Mesendoderm (in vitro differentiated cells): ENCODE measurements at regions not wholly inside any gene's neighbourhood (a gene's known extent, or its start where the extent isn't known, plus 50 kb on each side); places are given as distances from the start of the nearest gene placed in this dataset.
"Not testable (repeated sequence)": the region's sequence is repeated elsewhere in the genome, so short reads cannot be mapped to it uniquely, and the experiment has no call there.

ENCODE experiments used
- DNase-seq: peaks from one replicate; pipeline ENCODE4 v3.0.0; 2013
- H2AK5ac ChIP-seq: 2 replicates; pipeline ENCODE4 v1.6.1; 2013; ENCODE audit warnings: low read length, inconsistent platforms
- H2BK120ac ChIP-seq: 2 replicates; pipeline ENCODE4 v1.6.1; 2013; ENCODE audit warnings: low read depth, mild to moderate bottlenecking, low read length, moderate library complexity, mixed read lengths
- H2BK15ac ChIP-seq: replicated peaks from 2 replicates; pipeline ENCODE4 v1.6.1; 2013; ENCODE audit warnings: low read depth, mild to moderate bottlenecking, moderate library complexity
- H2BK5ac ChIP-seq: 2 replicates; pipeline ENCODE4 v1.6.1; 2013; ENCODE audit warnings: low read length, inconsistent platforms
- H3K18ac ChIP-seq: 2 replicates; pipeline ENCODE4 v1.6.1; 2013; ENCODE audit warnings: mild to moderate bottlenecking, low read length, mixed read lengths
- H3K23ac ChIP-seq: one replicate; pipeline ENCODE4 v1.6.1; 2013; ENCODE audit warnings: low read length
- H3K27ac ChIP-seq: 2 replicates; pipeline ENCODE4 v1.5.1; 2013; ENCODE audit warnings: low read depth, mild to moderate bottlenecking, inconsistent platforms, low read length, moderate library complexity
- H3K27me3 ChIP-seq: 2 replicates; pipeline ENCODE4 v1.6.1; 2013; ENCODE audit warnings: low read length, control low read depth, mild to moderate bottlenecking, inconsistent platforms; ENCODE audit not compliant: insufficient read depth, poor library complexity
- H3K36me3 ChIP-seq: 2 replicates; pipeline ENCODE4 v1.6.1; 2013; ENCODE audit warnings: low read length, inconsistent platforms; ENCODE audit not compliant: control insufficient read depth, insufficient read depth
- H3K4ac ChIP-seq: one replicate; pipeline ENCODE4 v1.6.1; 2013; ENCODE audit warnings: low read depth, mild to moderate bottlenecking, low read length, moderate library complexity
- H3K4me1 ChIP-seq: 2 replicates; pipeline ENCODE4 v1.6.1; 2013; ENCODE audit warnings: low read depth, low read length, inconsistent platforms; ENCODE audit not compliant: control insufficient read depth
- H3K4me2 ChIP-seq: 2 replicates; pipeline ENCODE4 v1.6.1; 2013; ENCODE audit warnings: low read length
- H3K4me3 ChIP-seq: 2 replicates; pipeline ENCODE4 v1.5.1; 2013; ENCODE audit warnings: mild to moderate bottlenecking, low read length
- H3K56ac ChIP-seq: one replicate; pipeline ENCODE4 v1.6.1; 2013; ENCODE audit warnings: low read length
- H3K79me1 ChIP-seq: 2 replicates; pipeline ENCODE4 v1.6.1; 2013; ENCODE audit warnings: low read length, inconsistent platforms
- H3K79me2 ChIP-seq: 2 replicates; pipeline ENCODE4 v1.6.1; 2013; ENCODE audit warnings: mild to moderate bottlenecking, low read length; ENCODE audit not compliant: control insufficient read depth, insufficient read depth
- H3K9ac ChIP-seq: 2 replicates; pipeline ENCODE4 v1.6.1; 2013; ENCODE audit warnings: low read length, inconsistent platforms
- H4K5ac ChIP-seq: one replicate; pipeline ENCODE4 v1.6.1; 2013; ENCODE audit warnings: low read length
- H4K8ac ChIP-seq: one replicate; pipeline ENCODE4 v1.6.1; 2013; ENCODE audit warnings: low read depth, mild to moderate bottlenecking, control low read depth, low read length, moderate library complexity
- WGBS: extraction: QIAGEN DNeasy Blood & Tissue Kit; methylation state at CpG from one replicate; pipeline ENCODE4 v1.1.7; 2013; ENCODE audit warnings: low lambda C conversion rate, missing lambda C conversion rate; ENCODE audit not compliant: insufficient coverage; ENCODE audit errors: extremely low coverage; 5-methylcytosine and 5-hydroxymethylcytosine counted together

DNA sequence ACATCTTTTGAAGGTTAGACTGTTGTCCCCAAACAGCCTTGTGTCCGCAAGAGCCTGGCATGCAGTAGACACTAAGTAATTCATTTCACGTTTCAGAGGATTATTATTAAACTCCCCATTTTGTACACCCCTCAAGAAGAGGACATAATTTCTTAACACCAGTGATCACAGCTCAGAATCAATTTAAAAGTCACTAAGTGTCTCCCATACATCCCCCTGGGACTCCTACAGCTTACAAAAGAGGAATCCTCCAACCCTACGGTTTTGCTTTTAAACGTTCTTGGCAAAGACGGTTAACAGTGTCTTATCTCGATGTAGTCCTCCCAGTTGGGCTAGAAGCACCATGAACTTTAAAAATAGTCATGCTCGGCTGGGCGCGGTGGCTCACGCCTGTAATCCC is 81.2 kb upstream of the PDPR start:
- not testable (repeated sequence) for H2BK5ac ChIP-seq, H3K79me1 ChIP-seq, H3K27ac ChIP-seq, H2BK120ac ChIP-seq, H3K23ac ChIP-seq, H2BK15ac ChIP-seq, H3K4me1 ChIP-seq, H3K56ac ChIP-seq, H4K5ac ChIP-seq, H3K79me2 ChIP-seq, H3K9ac ChIP-seq, H3K4me2 ChIP-seq, H3K4ac ChIP-seq, H2AK5ac ChIP-seq, H3K27me3 ChIP-seq, DNase-seq, H3K18ac ChIP-seq, H3K36me3 ChIP-seq, H4K8ac ChIP-seq, H3K4me3 ChIP-seq
- no CpG with 5 or more reads among the region's 10 CpGs for WGBS

- H2BK15ac ChIP-seq, H3K79me1 ChIP-seq, H2BK120ac ChIP-seq, DNase-seq, H3K4me3 ChIP-seq, H3K79me2 ChIP-seq, H3K56ac ChIP-seq, H3K4me2 ChIP-seq, H2AK5ac ChIP-seq, H3K23ac ChIP-seq, H3K36me3 ChIP-seq, H3K27me3 ChIP-seq, H3K9ac ChIP-seq, H3K4ac ChIP-seq, H2BK5ac ChIP-seq, H3K27ac ChIP-seq, H3K18ac ChIP-seq, H4K8ac ChIP-seq, H4K5ac ChIP-seq, H3K4me1 ChIP-seq: not testable (repeated sequence)
- no CpG with 5 or more reads among the region's 3 CpGs for WGBS
Measured at GRCh38 chr16:70037913-70038312, 76.2 kb upstream of the PDPR start.

GRCh38 chr16:70040554-70040953 is 73.6 kb upstream of the PDPR start:
- not testable (repeated sequence) for H3K4me3 ChIP-seq, H3K56ac ChIP-seq, H3K79me2 ChIP-seq, H4K8ac ChIP-seq, H3K23ac ChIP-seq, H2BK120ac ChIP-seq, H2BK5ac ChIP-seq, H3K4ac ChIP-seq, H3K27ac ChIP-seq, H3K4me1 ChIP-seq, H2AK5ac ChIP-seq, H3K27me3 ChIP-seq, H3K18ac ChIP-seq, H3K4me2 ChIP-seq, DNase-seq, H3K9ac ChIP-seq, H4K5ac ChIP-seq, H3K79me1 ChIP-seq, H3K36me3 ChIP-seq, H2BK15ac ChIP-seq
- WGBS = no CpG with 5 or more reads among the region's 5 CpGs

GRCh38 chr16:70043538-70044067 is 70.5 kb upstream of the PDPR start:
- not testable (repeated sequence) for H3K36me3 ChIP-seq, H3K4ac ChIP-seq, H2AK5ac ChIP-seq, H3K9ac ChIP-seq, DNase-seq, H4K8ac ChIP-seq, H2BK15ac ChIP-seq, H3K4me3 ChIP-seq, H3K4me2 ChIP-seq, H3K79me2 ChIP-seq, H3K56ac ChIP-seq, H4K5ac ChIP-seq, H3K23ac ChIP-seq, H3K79me1 ChIP-seq, H3K4me1 ChIP-seq, H2BK120ac ChIP-seq, H3K27ac ChIP-seq, H2BK5ac ChIP-seq, H3K27me3 ChIP-seq, H3K18ac ChIP-seq
- WGBS = no CpG with 5 or more reads among the region's 7 CpGs

GRCh38 chr16:70046560-70046959 is 67.6 kb upstream of the PDPR start:
- H2AK5ac ChIP-seq, H2BK5ac ChIP-seq, H4K5ac ChIP-seq, H2BK15ac ChIP-seq, H3K9ac ChIP-seq, DNase-seq, H3K4me2 ChIP-seq, H3K18ac ChIP-seq, H3K4me3 ChIP-seq, H4K8ac ChIP-seq, H3K56ac ChIP-seq, H3K4ac ChIP-seq, H3K23ac ChIP-seq, H3K79me2 ChIP-seq, H3K79me1 ChIP-seq, H3K27ac ChIP-seq, H3K4me1 ChIP-seq, H2BK120ac ChIP-seq, H3K27me3 ChIP-seq, H3K36me3 ChIP-seq: not testable (repeated sequence)
- no CpG with 5 or more reads among the region's 3 CpGs for WGBS

DNA sequence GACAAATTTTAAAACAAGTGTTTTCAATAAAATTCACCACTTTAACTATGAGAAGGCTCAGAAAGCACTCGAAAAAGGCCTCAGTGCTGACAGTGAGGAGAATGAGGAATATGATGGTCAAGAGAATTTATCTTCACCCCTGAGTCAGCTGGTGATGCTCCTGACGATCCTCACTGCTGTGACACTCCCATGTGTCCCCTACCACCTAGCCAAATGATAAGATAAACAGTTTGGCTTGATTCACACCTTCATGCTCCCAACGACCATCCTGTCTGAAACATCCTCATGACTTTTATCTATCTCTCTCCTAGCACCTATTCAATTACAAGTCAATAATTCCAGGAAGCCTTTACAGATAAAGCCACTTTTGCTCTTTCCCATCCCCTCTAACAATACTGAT is 66.0 kb upstream of the PDPR start:
- H3K4ac ChIP-seq, H4K5ac ChIP-seq, H4K8ac ChIP-seq, H3K27ac ChIP-seq, H2BK15ac ChIP-seq, H3K23ac ChIP-seq, H3K4me1 ChIP-seq, H3K18ac ChIP-seq, H3K9ac ChIP-seq, H2AK5ac ChIP-seq, H3K4me2 ChIP-seq, H3K56ac ChIP-seq, H3K79me2 ChIP-seq, H2BK5ac ChIP-seq, H2BK120ac ChIP-seq, H3K4me3 ChIP-seq, H3K36me3 ChIP-seq, H3K79me1 ChIP-seq, H3K27me3 ChIP-seq: not testable (repeated sequence)
- peak; percentile 84 for DNase-seq
- no CpG with 5 or more reads among the region's 3 CpGs for WGBS
